ENCODE measurements at regions not wholly inside any gene's neighbourhood (a gene's known extent, or its start where the extent isn't known, plus 50 kb on each side); places are given as distances from the start of the nearest gene placed in this dataset.

DNA sequence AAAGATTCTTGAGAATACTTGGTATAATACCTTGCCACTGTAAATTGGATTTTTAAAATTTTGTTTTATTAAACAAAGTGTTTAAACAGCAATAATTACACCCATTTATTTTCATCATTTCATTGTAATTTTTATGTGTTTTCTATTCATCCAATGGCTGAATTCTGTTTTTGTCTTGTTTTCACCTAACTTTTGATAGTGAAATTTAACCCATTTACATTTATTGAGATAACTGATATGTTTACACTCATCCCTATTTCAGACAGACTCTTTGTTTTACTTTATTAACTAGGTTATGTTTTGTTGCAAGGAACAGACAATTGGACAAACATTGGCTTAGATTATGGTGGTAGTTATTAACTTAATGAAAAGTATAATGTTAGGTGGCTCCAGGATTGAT is 113.1 kb upstream of the REG3A start:
- DNase-seq = no peak
- H3K36me3 ChIP-seq = no peaks in the 10 kb centered on the region
- no peaks in the 10 kb centered on the region for H3K9me3 ChIP-seq
- no peaks in the 10 kb centered on the region for H3K27me3 ChIP-seq
- no peaks in the 10 kb centered on the region; the same call in 1 of the 2 replicates for H3K4me1 ChIP-seq
- no peak overlapping the region for H3K4me3 ChIP-seq (ENCODE audit: low read depth, low read length)
- TF ChIP-seq, protein P1, sequence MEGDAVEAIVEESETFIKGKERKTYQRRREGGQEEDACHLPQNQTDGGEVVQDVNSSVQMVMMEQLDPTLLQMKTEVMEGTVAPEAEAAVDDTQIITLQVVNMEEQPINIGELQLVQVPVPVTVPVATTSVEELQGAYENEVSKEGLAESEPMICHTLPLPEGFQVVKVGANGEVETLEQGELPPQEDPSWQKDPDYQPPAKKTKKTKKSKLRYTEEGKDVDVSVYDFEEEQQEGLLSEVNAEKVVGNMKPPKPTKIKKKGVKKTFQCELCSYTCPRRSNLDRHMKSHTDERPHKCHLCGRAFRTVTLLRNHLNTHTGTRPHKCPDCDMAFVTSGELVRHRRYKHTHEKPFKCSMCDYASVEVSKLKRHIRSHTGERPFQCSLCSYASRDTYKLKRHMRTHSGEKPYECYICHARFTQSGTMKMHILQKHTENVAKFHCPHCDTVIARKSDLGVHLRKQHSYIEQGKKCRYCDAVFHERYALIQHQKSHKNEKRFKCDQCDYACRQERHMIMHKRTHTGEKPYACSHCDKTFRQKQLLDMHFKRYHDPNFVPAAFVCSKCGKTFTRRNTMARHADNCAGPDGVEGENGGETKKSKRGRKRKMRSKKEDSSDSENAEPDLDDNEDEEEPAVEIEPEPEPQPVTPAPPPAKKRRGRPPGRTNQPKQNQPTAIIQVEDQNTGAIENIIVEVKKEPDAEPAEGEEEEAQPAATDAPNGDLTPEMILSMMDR (IDR thresholded peaks at IDR 0.05; ENCODE audit: low read depth, low read length) = no peak

DNA sequence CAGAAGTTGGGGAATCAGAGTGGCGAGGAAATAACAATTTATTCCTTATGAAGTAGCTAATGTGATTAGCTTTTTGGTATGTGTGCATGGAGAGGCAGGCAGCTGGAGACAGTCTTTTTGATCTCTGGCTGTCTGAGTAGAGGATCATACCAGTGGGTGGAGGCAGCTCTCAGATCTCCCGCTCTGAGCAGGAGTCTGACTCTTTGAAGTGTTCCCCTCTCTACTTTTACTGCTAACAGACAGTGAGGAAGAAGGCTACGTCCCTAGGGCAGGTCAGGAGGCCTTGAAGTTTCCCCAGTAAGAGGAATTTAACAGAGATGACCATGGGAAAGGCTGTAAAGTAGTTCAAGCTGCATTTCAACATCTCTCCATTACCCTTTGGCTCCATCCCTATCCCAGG is 111.9 kb upstream of the REG3A start:
- TF ChIP-seq, protein P1 (IDR thresholded peaks at IDR 0.05; ENCODE audit: low read depth, low read length) = no peak

DNA sequence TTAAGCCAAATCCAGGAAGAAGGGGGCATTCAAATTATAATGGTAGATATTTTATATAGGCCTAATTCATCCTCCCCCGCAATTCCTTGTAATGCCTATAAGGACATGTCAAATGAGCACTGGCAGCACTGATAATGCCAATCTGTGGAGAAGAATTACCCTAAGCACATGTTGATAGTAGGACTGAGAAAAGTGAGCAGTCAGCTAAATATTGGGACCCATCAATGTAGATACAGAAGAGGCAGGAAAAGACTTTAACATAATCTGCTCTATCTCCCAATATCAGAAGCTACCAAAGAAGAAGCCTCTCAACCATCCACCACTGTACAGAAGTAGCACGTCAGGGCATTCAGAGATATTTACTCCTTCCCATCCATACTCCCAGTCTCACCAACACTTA is 101.3 kb upstream of the REG3A start:
- H3K36me3 ChIP-seq = no peaks in the 10 kb centered on the region
- H3K4me3 ChIP-seq (ENCODE audit: low read depth, low read length) = no peak overlapping the region
- H3K4me1 ChIP-seq = no peaks in the 10 kb centered on the region
- H3K9me3 ChIP-seq = no peaks in the 10 kb centered on the region
- no peaks in the 10 kb centered on the region for H3K27me3 ChIP-seq
- no peak for DNase-seq
- TF ChIP-seq, protein P1 (IDR thresholded peaks at IDR 0.05; ENCODE audit: low read depth, low read length) = no peak

More for the DNA sequence above, 111.9 kb upstream of the REG3A start:
- no peak for DNase-seq
- H3K9me3 ChIP-seq = no peaks in the 10 kb centered on the region
- H3K27me3 ChIP-seq = no peaks in the 10 kb centered on the region
- H3K36me3 ChIP-seq = no peaks in the 10 kb centered on the region
- H3K4me3 ChIP-seq (ENCODE audit: low read depth, low read length) = no peak overlapping the region
- no peaks in the 10 kb centered on the region; the same call in 1 of the 2 replicates for H3K4me1 ChIP-seq

DNA sequence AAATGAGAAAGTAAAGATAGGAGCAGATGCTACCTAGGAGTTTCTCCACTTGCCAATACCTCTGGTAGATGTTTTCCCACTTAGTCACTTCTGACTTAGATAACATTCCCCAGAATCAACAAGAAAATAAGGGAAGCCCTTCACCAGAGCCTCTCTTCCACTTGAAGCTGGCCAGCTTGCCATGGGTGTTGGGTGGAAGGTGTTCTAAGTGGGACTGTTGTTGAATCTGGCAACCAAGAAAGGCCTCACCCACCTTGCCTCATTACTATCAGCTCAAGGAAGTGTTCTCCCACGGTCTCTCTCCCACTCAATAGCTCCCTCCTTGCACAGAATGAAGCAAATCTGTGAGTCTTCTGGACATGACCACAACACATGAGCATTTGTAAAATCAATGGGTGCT is 100.4 kb upstream of the REG3A start:
- Histone ChIP-seq H3K4me1 (no peaks in the 10 kb centered on the region), H3K9me3 (no peaks in the 10 kb centered on the region), H3K36me3 (no peaks in the 10 kb centered on the region), H3K4me3 (ENCODE audit: low read depth, low read length) (no peak overlapping the region), H3K27me3 (no peaks in the 10 kb centered on the region)
- no peak for DNase-seq
- TF ChIP-seq, protein P1 (IDR thresholded peaks at IDR 0.05; ENCODE audit: low read depth, low read length) = no peak

DNA sequence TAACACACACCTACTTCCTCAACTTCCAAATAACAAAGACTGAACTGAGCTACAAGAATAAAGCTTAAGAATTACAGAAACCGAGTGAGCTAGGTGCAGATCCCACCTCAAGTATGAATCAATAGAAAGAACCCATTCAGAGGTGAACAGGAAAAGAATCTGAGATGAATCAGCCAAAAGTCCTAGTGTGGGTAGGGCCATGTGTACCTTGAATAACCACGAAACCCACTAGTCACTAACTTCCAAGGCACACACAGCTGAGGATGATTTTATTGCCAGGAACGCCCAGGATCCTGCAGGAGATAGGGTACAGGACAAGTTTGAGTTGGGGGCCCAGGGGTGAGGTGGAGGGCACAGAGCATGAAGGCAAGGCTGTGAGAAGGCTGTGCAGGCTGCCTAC is 99.7 kb upstream of the REG3A start:
- no peaks in the 10 kb centered on the region for H3K4me1 ChIP-seq
- no peaks in the 10 kb centered on the region for H3K27me3 ChIP-seq
- H3K36me3 ChIP-seq = no peaks in the 10 kb centered on the region
- no peak overlapping the region for H3K4me3 ChIP-seq (ENCODE audit: low read depth, low read length)
- no peaks in the 10 kb centered on the region for H3K9me3 ChIP-seq
- DNase-seq = no peak
- TF ChIP-seq, protein P1 (IDR thresholded peaks at IDR 0.05; ENCODE audit: low read depth, low read length) = no peak

DNA sequence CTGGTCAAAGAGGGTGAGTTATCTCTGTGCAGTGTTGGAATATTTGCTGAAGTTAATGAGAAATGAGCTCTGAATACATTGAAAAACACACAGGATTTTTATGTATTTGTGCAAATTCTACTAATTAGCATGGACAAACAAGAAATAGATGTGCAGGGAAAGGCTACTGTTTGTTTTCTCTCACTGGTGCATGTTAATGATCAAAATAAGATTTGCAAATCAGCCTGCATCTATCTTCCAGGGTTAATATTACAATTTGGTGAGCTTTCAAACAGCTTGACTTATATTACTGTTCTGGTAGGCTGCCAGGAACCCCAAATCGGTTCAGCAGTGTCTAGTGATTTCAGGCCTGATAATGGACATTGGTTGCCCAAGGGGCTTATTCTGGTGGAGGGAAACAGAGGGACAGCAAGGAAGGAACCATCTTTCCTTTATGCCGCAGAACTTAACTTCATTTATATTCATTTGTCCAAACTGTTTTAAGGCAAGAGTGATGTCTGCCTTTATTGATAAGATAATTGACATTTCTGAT is 93.8 kb upstream of the REG3A start:
- DNase-seq = no peak
- Histone ChIP-seq H3K36me3 (no peaks in the 10 kb centered on the region), H3K4me3 (ENCODE audit: low read depth, low read length) (no peak overlapping the region), H3K27me3 (no peaks in the 10 kb centered on the region), H3K4me1 (peaks cover 5% of the 10 kb centered on the region; the same call in 1 of the 2 replicates), H3K9me3 (no peaks in the 10 kb centered on the region)
- TF ChIP-seq, protein P1 (IDR thresholded peaks at IDR 0.05; ENCODE audit: low read depth, low read length) = no peak
